ENCODE measurements at regions not wholly inside any gene's neighbourhood (a gene's known extent, or its start where the extent isn't known, plus 50 kb on each side); places are given as distances from the start of the nearest gene placed in this dataset.
"Not testable (repeated sequence)": the region's sequence is repeated elsewhere in the genome, so short reads cannot be mapped to it uniquely, and the experiment has no call there.

GRCh38 chr6:82786248-82786647, 279.4 kb downstream of the UBE3D start:
- H3K36me3 ChIP-seq (replicated peaks in 1 of 2): no peaks in the 10 kb centered on the region
- no peaks in the 10 kb centered on the region for H3K27me3 ChIP-seq
- no peaks in the 10 kb centered on the region for H3K9me3 ChIP-seq (replicated peaks in 1 of 3)
- WGBS, 4 donors: 17 to 43% (median 41%) methylated on average over 2 to 3 of the region's 3 CpGs
- no peak overlapping the region for H3K27ac ChIP-seq
- TF ChIP-seq POLR2A (IDR thresholded peaks at IDR 0.05): no peak
- TF ChIP-seq, protein P1, sequence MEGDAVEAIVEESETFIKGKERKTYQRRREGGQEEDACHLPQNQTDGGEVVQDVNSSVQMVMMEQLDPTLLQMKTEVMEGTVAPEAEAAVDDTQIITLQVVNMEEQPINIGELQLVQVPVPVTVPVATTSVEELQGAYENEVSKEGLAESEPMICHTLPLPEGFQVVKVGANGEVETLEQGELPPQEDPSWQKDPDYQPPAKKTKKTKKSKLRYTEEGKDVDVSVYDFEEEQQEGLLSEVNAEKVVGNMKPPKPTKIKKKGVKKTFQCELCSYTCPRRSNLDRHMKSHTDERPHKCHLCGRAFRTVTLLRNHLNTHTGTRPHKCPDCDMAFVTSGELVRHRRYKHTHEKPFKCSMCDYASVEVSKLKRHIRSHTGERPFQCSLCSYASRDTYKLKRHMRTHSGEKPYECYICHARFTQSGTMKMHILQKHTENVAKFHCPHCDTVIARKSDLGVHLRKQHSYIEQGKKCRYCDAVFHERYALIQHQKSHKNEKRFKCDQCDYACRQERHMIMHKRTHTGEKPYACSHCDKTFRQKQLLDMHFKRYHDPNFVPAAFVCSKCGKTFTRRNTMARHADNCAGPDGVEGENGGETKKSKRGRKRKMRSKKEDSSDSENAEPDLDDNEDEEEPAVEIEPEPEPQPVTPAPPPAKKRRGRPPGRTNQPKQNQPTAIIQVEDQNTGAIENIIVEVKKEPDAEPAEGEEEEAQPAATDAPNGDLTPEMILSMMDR (IDR thresholded peaks at IDR 0.05): no peak
- no peak for DNase-seq
- H3K4me3 ChIP-seq: no peak overlapping the region
- H3K4me1 ChIP-seq (replicated peaks in 1 of 2): no peaks in the 10 kb centered on the region
- intact Hi-C loops (cut with DNase I): no loop called here

DNA sequence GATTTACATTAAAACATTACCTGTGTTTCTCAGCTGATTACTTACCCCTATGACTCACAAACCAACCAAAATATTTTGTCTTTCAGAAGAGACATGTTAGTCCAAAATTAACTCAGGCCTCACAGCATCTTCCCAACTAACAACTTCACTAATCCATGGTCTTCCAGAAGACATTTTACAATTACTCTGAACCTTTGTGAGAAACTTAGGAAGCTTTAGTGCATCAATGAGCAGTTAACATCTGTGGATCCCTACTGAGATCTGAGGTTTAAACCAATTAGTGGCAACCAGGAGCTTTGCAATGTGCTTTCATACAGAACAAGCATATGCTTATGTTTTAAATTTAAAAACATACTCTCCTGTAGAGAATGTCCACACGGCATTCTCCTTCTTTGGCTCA, 269.7 kb downstream of the UBE3D start:
- Histone ChIP-seq H3K9me3 (replicated peaks in 1 of 3) (no peaks in the 10 kb centered on the region), H3K4me3 (no peak overlapping the region), H3K27me3 (no peaks in the 10 kb centered on the region), H3K27ac (no peak overlapping the region), H3K36me3 (replicated peaks in 1 of 2) (no peaks in the 10 kb centered on the region), H3K4me1 (replicated peaks in 1 of 2) (no peaks in the 10 kb centered on the region)
- intact Hi-C loops (cut with DNase I): no loop called here
- no peak for DNase-seq
- TF ChIP-seq, protein P1 (IDR thresholded peaks at IDR 0.05): no peak
- no peak for TF ChIP-seq POLR2A (IDR thresholded peaks at IDR 0.05)
- 35 to 49% (median 43%) methylated on average over 1 of the region's 1 CpG for WGBS, 4 donors

GRCh38 chr6:82801083-82801482, 264.6 kb downstream of the UBE3D start:
- H3K9me3 ChIP-seq (replicated peaks in 1 of 3): peaks cover 0 to 5% (median 0%) of the 10 kb centered on the region in 3 donors
- TF ChIP-seq, protein P1 (IDR thresholded peaks at IDR 0.05): no peak
- no peak for TF ChIP-seq POLR2A (IDR thresholded peaks at IDR 0.05)
- intact Hi-C loops (cut with DNase I): no loop called here
- no peak overlapping the region for H3K27ac ChIP-seq
- 79 to 91% (median 86%) methylated on average over 2 of the region's 2 CpGs for WGBS, 4 donors
- no peak overlapping the region for H3K4me3 ChIP-seq
- no peaks in the 10 kb centered on the region for H3K4me1 ChIP-seq (replicated peaks in 1 of 2)
- no peak for DNase-seq
- H3K36me3 ChIP-seq (replicated peaks in 1 of 2): no peaks in the 10 kb centered on the region
- H3K27me3 ChIP-seq: no peaks in the 10 kb centered on the region

DNA sequence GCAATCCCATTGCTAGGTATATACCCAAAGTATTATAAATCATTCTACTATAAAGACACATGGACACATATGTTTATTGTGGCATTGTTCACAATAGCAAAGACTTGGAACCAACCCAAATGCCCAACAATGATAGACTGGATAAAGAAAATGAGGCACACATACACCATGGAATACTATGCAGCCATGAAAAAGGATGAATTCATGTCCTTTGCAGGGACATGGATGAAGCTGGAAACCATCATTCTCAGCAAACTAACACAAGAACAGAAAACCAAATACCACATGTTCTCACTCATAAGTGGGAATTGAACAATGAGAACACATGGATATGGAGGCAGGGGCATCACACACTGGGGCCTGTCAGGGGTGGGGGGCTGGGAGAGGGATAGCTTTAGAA, 249.4 kb downstream of the UBE3D start:
- H3K9me3 ChIP-seq (replicated peaks in 1 of 3); H3K27me3 ChIP-seq; H3K4me3 ChIP-seq; H3K36me3 ChIP-seq (replicated peaks in 1 of 2); H3K27ac ChIP-seq; intact Hi-C loops (cut with DNase I); DNase-seq; H3K4me1 ChIP-seq (replicated peaks in 1 of 2): not testable (repeated sequence)

DNA sequence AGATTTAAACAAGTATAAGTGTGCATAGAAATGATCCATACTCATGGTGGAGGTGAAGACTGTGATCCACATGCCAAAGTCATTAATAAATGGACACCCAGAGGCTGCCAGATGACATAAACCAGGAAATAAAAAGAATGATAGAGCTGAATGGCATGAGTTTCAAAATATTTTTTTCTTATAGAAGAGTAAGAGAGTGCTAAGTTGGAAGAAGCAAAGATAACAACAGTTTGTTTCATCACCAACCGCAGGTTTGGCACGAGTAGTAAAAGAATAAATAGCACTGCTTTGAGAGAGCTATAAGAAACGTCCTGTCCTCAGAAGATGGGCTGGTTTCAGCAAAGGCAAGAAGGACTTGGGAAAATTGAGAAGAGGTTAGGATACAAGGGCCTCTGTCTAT, 246.9 kb downstream of the UBE3D start:
- no peaks in the 10 kb centered on the region for H3K9me3 ChIP-seq (replicated peaks in 1 of 3)
- no peak overlapping the region for H3K4me3 ChIP-seq
- intact Hi-C loops (cut with DNase I): no loop called here
- TF ChIP-seq, protein P1 (IDR thresholded peaks at IDR 0.05): no peak
- no peak for TF ChIP-seq POLR2A (IDR thresholded peaks at IDR 0.05)
- no peaks in the 10 kb centered on the region for H3K27me3 ChIP-seq
- H3K4me1 ChIP-seq (replicated peaks in 1 of 2): no peaks in the 10 kb centered on the region
- H3K36me3 ChIP-seq (replicated peaks in 1 of 2): no peaks in the 10 kb centered on the region
- H3K27ac ChIP-seq: no peak overlapping the region
- DNase-seq: no peak
- WGBS, 4 donors: 68 to 73% (median 71%) methylated on average over 3 of the region's 3 CpGs
